ENCODE measurements at regions not wholly inside any gene's neighbourhood (a gene's known extent, or its start where the extent isn't known, plus 50 kb on each side); places are given as distances from the start of the nearest gene placed in this dataset.

- TF ChIP-seq, protein P1, sequence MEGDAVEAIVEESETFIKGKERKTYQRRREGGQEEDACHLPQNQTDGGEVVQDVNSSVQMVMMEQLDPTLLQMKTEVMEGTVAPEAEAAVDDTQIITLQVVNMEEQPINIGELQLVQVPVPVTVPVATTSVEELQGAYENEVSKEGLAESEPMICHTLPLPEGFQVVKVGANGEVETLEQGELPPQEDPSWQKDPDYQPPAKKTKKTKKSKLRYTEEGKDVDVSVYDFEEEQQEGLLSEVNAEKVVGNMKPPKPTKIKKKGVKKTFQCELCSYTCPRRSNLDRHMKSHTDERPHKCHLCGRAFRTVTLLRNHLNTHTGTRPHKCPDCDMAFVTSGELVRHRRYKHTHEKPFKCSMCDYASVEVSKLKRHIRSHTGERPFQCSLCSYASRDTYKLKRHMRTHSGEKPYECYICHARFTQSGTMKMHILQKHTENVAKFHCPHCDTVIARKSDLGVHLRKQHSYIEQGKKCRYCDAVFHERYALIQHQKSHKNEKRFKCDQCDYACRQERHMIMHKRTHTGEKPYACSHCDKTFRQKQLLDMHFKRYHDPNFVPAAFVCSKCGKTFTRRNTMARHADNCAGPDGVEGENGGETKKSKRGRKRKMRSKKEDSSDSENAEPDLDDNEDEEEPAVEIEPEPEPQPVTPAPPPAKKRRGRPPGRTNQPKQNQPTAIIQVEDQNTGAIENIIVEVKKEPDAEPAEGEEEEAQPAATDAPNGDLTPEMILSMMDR (IDR thresholded peaks at IDR 0.05; ENCODE audit: low read length) = no peak
- TF ChIP-seq EZH2 (IDR thresholded peaks at IDR 0.05; ENCODE audit: borderline replicate concordance, low read length) = no peak
Measured at GRCh38 chr22:27533105-27533745, 268.3 kb downstream of the MN1 start.

Measured in OCI-LY1 (cell line).